GM19043 (cell line): ENCODE measurements at regions not wholly inside any gene's neighbourhood (a gene's known extent, or its start where the extent isn't known, plus 50 kb on each side); places are given as distances from the start of the nearest gene placed in this dataset.

Source experiments
- ATAC-seq: cut with Tn5 transposase; IDR thresholded peaks from one replicate; pipeline ENCODE4 v1.9.1; 2021; ENCODE audit warnings: low read depth; ENCODE audit not compliant: unreplicated experiment

DNA sequence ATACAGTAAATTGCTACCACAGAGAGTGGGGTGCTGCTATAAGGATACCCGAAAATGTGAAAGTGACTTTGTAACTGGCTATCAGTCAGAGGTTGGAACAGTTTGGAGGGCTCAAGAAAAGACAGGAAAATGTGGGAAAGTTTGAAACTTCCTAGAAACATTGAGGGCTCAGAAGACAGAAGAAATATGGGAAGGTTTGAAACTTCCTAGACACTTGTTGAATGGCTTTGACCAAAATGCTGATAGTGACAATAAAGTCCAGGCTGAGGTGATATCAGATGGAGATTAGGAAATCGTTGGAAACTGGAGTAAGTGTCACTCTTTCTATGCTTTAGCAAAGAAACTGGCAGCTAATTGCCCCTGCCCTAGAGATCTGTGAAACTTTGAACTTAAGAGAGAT, 1158.6 kb upstream of the CDH6 start:
- ATAC-seq, result no peak

DNA sequence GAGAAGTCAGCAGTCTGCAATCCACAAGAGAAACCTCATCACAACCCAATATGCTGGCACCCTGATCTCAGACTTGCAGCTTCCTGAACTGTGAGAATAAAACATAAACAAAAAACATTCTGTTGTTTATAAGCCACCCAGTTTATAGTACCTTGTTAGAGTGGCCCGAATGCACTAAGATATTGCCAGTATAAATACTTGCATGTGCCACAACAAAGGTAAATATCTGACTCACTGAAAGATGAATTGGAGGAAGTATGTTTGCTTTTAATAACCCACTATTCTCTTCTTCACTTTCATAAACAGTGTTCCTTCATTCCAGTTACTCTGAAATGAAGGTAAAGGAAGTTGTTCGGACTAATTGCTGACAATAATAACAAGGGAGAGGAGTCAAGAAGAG, 1163.4 kb upstream of the CDH6 start:
- no peak for ATAC-seq

DNA sequence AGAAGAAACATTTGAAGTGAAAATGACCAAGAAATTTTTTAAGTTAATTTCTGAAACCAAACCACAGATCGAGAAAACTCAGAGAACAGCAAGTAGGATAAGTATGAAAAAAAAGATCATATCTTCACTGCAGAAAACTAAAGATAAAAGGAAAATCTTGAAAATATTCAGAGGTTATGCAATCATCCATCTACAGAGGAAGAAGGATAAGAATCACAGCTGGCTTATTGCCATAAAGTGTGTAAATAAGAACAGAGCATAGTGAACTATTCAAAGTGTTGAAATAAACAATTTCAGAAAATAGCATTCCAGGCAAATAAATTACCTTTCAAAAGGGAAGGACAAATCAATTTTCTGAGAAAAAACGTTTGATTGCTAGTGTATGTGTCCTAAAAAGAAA, 1191.7 kb upstream of the CDH6 start:
- ATAC-seq, result no peak

DNA sequence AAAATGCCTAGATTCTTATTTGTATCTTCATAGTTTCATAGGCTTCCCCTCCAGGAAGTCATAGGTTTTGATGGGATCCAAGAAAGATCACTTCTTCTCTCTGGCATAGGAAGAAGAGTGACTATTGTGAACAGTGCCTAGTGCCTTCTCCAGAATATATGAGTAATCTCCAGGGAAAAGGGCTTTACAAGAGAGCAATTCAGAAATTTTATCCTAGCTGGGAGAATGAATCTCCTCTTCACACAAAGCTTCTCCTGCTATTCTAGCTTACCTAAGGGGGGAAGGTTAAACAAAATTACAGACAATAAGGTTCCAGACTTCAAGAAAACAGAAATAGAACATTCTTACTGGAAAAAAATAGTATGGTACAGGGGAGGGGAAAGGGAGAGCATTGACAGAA, 1193.3 kb upstream of the CDH6 start:
- ATAC-seq, result no peak

DNA sequence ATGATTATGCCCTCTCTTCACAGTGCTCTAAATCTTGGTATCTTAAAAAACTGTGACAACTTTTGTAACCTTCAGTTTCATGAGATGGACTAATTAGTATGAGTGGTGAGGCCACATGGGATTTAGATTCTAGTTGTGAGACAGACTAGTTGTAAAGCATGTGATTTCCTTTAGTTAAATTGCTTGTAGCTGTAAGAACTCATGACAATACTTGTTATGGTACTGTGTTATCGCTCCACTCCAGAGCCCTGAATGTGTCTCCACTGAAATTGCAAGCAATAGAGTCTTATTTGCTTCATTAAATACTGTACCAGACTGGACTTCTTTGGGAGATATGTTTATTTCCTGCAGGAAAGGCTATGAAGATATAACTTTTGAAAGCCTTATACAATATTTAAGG, 1198.3 kb upstream of the CDH6 start:
- no peak for ATAC-seq

DNA sequence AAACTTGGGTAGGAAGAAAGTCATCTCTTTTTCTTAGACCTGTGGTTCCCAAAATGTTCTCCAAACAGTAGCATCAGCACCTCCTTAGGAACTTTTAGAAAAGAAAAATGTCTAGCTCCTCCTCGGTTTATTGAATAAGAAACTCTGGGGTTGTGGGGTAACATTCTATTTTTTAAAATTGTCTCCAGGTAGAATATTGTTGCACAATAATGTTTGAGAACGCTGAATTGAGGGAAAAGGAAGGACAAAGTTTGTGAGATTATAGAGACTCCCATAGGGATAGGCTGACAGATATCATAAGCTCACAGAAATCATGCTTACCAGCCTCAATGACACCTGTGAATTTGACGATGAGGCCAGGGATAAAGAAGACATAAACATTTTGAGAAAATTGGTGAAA, 1199.0 kb upstream of the CDH6 start:
- no peak for ATAC-seq

DNA sequence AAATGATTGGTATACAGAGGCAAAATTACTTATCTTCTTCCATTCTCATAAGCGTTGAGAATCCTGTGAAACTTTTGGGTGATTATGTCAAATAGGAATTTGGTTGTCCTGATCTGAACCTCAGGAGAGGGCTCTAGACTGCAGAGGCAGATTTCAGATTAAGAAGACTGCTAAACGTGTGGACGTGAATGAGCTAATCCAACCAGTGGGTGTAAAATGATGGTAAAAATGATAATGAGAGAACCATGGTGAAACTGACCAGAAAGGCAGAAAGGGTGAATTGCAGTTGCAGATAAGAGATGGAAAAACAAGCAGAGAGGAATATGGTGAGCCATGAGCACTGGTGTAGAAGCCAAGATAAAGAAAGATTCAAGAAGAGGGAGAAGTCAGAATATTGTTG, 1200.2 kb upstream of the CDH6 start:
- ATAC-seq, result no peak

DNA sequence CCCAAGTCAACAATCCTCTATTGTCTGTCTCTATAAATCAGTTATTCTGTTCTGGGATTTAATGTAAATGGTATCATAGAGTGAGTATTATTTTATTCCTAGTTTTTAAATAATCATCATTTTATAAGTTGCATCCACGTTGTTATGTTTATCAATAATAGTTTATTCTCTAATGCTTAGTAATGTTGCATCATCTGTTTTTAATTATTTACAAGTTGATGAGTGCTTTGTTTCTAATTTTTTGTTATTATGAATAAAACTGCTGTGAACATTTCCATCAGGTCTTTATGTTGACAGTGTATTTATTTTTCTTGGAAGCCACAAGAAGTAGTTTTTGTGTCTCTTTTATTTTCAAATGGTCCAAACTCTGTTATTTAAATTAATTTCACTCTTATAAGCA, 1201.2 kb upstream of the CDH6 start:
- no peak for ATAC-seq

DNA sequence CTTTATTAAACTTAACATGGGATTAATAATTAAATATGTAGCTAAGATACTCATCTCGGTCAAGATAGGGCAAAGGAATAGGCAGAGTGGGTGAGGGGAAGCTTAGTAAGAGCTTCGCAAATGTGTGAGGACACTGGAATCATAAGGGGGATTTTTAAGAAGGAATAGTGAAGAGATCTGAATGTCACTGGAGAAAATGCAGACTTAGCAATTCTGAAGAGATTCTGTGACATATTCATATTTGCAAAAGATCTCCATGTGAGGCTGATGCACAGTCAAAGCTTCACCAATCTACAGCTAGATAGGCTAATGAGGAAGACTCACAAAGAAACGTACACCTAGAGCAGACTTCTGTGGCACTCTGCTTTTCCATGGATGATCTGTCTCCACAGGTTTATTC, 1202.8 kb upstream of the CDH6 start:
- ATAC-seq, result no peak

DNA sequence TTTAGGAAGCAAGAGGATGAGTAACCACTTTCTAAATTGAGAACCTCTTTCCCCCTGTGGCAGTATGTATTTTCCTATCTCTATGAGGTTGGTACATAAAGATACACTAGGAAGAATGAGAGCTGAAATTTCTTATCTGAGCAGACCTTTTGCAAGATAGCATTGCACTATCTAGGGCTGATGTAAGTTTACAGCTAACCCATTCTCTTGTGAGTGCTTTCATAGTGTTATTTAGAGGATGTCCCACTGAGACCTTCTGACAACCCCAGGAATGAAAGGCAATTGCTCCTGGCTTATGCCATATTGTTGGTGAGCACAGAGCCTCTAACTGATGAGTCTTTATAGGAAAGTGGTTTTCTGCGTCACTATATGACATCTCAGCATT, 1209.3 kb upstream of the CDH6 start:
- ATAC-seq, result no peak

DNA sequence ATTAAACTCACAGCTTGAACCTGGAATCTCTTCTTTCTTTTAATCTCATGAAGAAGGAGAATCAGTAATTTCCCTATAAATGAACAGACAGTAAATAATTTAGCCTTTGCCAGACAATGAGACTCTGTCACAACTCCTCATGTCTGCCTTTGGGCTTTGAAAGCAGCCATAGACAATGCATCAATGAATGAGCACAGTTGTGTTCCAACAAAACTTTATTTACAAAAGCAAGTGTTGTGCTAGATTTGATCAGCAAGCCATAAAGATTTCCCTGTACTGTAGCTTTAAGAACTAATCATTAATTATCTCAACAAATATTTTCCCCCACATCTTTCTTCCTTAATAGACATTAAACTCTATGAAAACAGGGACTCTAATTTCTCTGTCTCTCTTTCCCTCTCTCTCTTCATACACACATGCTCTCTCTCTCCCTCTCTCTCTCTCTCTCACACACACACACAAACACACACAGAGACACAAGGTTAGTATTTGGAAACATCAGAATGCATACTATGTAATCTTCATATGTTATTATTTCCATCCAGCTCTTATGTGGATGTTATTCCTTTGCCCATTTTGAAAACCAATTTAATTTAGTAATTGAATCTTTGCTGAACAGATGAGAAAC, 1209.8 kb upstream of the CDH6 start:
- no peak for ATAC-seq

DNA sequence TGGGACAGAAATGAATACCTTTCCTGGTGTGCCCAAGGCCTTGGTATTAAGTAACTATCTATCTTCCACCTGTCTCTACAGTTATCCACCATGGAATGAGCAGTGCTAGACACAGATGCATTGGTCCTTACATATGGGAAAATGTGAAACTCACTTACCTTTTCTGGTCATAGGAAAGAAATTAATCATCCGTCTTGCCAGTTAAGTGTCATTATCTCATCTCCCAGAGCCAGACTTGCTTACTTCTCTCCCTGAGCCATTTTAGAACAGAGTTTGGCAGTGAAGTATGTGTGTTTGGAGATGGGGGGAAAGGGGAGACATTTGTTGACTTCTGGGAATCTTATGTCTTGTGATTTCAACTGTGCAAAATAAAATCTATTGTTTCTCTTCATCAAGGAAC, 1211.0 kb upstream of the CDH6 start:
- ATAC-seq, result no peak

DNA sequence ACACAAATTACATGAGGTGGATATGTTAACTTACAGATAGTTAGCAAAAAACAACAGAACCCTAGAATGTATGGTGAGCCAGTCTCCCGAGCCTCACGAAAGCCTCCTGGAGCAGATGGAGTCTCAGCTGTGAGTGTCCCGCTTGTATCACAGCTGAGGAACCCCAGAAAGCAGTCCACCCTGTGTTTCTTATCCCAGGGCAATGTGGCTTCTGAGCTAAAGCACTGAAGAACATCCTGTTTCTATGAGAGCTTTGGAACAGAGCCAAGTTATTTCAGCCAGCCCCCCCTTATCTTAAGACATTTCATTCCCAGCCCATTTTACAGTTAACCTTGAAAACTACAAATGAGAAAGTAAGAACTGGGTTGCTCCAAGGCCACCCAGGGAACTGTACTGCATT, 1220.9 kb upstream of the CDH6 start:
- ATAC-seq, result no peak

DNA sequence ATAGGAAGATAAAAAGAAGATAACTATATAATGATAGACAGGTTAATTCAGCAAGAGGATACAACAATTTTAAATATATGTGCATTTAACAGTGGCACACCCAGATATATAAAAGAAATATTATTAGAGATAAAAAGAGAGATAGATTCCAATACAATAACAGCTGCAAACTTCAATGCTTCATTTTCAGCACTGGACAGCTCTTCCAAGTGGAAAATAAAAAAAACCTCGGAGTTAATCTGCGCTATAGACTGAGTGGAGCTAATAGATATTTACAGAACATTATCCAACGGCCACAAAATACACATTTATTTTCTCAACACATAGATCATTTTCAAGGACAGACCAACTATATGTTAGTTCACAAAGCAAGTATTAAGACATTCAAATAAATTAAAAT, 1229.5 kb upstream of the CDH6 start:
- ATAC-seq, result no peak

DNA sequence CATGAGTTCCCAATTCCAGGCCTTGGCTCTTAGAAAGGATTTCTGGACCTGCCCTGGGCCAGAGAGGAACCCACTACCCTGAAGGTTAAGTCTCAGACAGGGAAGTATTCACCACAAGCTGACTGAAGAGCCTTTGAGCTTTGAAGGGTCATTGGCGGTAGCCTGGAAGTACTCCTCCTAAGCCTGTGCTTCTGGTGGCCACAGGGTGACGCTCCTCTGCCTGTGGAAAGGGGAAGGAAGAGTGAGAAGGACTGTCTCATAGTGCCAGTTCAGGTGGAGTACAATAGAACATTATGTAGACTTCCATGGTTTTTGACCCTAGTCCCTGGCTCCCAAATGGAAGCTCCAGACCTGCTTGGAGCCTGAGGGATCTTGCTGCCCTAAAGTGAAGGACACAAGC, 1233.2 kb upstream of the CDH6 start:
- ATAC-seq, result no peak

DNA sequence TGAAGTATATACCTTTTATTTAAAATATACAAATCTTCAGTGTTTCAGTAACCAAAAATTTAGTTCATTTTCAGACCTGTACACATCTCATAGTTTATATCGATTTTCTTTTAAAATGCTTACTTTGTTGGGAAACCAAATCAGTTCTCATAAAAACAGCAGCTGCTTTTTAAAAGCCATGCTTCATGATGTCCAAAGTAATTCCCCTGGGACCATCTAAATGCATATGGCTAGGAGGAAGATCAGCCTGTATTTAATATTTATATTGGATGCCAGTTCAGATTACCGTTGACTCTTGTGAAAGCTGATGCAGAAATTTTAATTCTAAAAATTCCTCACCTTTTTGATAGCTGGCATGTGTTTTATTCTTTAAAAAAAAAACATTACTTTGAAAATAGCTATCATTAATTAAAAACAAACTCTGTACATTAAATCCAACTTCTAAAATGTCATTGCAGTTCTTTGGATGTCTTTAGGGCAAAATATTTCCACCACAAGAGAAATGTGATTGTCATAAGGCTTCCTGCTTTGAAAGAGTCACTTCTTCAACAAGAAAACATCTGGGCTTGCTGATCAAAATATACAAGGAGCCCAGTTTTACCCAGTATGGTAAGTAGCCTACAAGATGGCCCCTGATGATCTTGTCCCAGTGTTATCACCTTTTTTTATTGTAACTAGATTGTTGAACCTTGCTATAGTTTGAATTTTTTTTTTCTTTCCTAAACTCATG, 1242.9 kb upstream of the CDH6 start:
- ATAC-seq, result no peak

DNA sequence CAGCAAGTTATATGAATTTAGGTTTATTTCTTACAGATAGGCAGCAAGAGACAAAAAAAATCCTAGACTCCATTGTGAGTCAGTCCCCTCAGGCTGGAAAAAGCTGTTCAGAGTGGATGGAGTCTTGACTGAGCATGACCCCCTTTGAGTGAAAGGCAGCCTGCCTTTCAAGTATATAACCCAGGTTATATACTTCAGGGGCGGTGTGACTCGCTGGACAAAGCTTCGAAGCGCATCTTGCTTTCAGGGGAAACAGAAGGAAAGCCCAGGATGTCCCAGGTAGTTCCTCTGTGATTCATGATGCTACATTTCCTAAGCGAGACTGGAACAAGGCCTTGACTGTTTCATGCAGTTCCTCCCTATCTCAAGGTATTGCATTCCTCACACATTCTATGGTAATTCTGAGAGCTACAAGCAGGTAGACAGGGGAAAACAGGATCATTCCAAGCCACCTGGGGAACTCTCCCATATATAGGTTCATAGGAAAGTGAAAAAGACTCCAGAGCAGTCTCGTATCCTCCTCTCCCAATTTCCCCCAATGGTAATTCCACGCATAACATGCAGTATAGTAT, 1244.1 kb upstream of the CDH6 start:
- ATAC-seq, result no peak

DNA sequence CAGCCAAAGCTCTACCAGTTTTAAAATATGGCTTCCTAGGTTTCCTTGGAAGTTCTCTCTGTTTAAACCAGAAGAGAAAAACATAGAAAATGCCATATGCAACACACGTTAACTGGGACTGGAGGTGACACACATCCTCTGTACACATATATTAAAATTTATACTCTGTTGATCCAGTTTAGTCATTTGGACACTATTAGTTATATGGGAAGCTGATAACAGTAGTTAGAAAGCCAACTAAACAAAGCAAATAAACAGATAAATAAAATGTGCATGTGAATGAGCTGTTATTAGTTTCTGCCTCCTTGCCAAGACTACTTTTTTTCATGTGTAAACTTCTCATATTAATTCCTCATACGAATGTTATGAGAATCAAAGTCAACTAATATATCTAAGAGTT, 1249.2 kb upstream of the CDH6 start:
- ATAC-seq, result no peak

DNA sequence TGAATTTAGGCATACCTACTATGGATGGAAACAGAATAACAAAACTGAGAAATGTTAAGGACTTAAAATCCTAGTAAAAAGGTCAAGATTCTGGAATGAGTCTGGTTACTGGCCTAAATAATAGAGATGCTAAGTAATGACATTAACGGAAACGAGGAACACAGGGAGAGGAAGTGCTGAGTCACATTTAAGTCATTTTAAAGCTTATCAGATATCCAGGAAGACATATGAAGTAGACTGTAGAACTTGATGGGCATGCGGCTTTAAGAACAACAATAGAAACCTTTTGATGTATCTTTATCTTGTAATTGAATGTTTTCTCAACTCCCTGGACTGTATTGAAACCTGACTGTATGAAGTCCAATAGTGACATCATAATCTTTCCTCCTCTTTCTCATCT, 1251.4 kb upstream of the CDH6 start:
- no peak for ATAC-seq

DNA sequence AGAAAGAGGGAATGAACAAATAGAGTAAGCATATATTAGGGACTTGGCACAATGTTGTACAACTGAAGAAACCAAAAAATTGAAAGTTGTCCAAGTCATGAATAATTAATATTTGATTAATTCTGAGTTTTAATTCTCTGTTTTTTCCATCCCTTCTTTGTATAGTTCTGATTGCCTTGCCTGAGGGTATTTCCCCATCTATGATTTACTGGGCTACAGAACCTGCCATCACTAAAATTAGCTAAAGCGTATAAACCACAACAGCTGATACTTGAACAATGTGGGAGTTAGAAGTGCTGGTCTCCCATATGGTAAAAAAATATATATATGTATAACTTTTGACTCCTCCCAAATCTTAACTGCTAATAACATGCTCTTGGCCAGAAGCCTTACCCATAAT, 1253.5 kb upstream of the CDH6 start:
- ATAC-seq, result no peak

DNA sequence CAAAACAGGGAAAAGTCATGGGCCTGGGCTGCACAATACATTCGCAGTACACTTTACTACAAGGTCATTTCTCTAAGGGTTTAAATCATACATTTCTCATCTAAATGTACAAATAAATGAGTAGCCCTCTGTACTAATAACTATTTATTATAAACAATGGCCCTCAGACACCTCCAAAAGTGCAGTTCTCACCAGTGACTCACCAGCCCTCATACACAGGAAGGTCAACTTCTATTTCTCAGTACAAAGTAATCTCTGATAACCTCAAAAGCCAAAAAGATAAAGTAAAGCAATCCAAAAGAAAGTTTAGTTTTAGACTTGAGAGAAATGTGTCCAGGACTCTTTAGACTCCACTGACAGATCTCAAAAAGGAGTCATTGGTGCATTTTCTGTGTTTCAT, 1258.1 kb upstream of the CDH6 start:
- ATAC-seq, result no peak

DNA sequence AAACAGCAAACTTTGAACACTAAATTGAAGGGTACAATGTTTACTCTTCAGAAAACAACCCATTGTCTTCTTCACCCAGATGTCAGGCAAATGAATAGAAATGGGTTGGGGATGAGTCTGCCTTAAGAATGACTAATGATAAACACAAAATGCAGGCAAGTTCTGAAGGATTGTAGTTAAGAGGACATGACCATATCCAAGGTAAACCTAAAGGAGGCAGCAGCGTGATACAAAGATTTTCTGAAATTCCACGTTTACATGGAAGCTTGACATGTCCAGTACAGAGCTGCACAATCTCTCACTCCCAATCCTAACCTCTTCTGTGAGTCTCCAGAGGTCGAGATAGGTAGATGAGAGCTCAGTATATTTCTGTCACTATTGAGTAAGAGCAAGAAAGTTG, 1263.2 kb upstream of the CDH6 start:
- no peak for ATAC-seq
